Tibial nerve (tissue), 4 donors: ENCODE measurements at regions not wholly inside any gene's neighbourhood (a gene's known extent, or its start where the extent isn't known, plus 50 kb on each side); places are given as distances from the start of the nearest gene placed in this dataset.

Experiments used
- EP300 ChIP-seq, 2 donors: sonication (generic); formaldehyde crosslinking; IDR thresholded peaks; one replicate each; pipeline ENCODE4 v1.6.1; 2017; ENCODE audit warnings: antibody characterized with exemption in 2 of 2, mild to moderate bottlenecking in 1 of 2
- POLR2A ChIP-seq, 2 donors: fragments of 450-650 bp; IDR thresholded peaks; one replicate each; pipeline ENCODE4 v1.6.1; 2017; ENCODE audit warnings: antibody characterized with exemption in 2 of 2, mild to moderate bottlenecking in 2 of 2, moderate library complexity in 2 of 2
- TF ChIP-seq, protein P1 (sequence below), 5 experiments: fragments of 200-600 bp in 3 of 5; fragments of 450-650 bp in 2 of 5; sonication (generic) in 3 of 5; IDR thresholded peaks; one replicate each; pipeline ENCODE4 v1.5.1; 2016 to 2019; ENCODE audit warnings: antibody characterized with exemption in 5 of 5, mild to moderate bottlenecking in 3 of 5, moderate library complexity in 2 of 5

DNA sequence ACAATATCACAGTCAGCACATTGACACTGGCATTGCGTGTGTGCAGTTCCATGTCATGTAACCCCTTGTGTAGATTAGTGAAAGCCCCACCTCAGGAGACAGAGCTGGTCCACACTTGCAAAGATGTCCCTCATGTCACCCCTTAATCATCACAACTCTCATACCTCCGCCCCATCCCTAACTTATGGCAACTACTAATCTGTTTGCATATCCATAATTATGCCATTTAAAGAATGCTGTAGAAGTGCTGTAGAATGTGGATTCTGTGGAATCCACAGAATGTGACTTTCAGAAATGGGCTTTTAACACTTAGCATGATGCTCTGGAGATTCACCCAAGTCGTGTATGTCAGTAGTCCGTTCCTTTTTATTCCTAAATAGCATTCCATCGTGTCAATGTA, 102.8 kb upstream of the VSTM2A start:
- TF ChIP-seq, protein P1, sequence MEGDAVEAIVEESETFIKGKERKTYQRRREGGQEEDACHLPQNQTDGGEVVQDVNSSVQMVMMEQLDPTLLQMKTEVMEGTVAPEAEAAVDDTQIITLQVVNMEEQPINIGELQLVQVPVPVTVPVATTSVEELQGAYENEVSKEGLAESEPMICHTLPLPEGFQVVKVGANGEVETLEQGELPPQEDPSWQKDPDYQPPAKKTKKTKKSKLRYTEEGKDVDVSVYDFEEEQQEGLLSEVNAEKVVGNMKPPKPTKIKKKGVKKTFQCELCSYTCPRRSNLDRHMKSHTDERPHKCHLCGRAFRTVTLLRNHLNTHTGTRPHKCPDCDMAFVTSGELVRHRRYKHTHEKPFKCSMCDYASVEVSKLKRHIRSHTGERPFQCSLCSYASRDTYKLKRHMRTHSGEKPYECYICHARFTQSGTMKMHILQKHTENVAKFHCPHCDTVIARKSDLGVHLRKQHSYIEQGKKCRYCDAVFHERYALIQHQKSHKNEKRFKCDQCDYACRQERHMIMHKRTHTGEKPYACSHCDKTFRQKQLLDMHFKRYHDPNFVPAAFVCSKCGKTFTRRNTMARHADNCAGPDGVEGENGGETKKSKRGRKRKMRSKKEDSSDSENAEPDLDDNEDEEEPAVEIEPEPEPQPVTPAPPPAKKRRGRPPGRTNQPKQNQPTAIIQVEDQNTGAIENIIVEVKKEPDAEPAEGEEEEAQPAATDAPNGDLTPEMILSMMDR (IDR thresholded peaks at IDR 0.05) = no peak
- TF ChIP-seq POLR2A (IDR thresholded peaks at IDR 0.05) (no peak), EP300 (IDR thresholded peaks at IDR 0.05) (no peak)
